ENCODE measurements at regions not wholly inside any gene's neighbourhood (a gene's known extent, or its start where the extent isn't known, plus 50 kb on each side); places are given as distances from the start of the nearest gene placed in this dataset.

DNA sequence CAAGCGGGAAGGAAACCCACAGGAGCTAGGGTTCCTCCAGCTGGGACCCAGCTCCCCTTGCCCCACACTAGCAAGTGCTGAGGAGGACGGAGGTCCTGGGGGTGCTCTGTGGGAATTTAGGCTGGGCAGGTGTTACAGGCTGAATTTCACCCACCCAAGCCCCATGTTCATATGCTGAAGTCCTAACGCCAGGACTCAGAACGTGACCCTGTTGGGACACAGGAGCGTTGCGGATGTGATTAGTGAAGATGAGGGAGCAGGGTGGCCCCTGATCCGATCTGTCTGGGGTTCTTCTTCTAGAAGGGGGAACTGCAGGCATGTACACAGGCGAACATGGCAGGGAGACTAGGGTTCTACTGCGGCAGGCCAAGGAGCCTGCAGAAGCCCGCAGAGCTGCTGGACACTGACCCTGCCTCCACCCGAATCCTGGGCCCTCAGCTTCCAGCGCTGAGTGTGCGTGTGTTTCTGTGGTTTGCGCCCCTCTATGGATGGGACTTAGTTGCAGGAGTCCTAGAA, 103.4 kb upstream of the FGF3 start:
- intact Hi-C loops (cut with micrococcal nuclease; ENCODE audit: unreplicated experiment) (no loop called here), in situ Hi-C loops (cut with HindIII; ENCODE audit: extremely low pct_ligation_motif_present, low pct_unique_long_range_greater_than_20kb) (no loop called here)
- ChIA-PET POLR2A (no interaction called here), CTCF (ENCODE audit: low intra/inter-chr PET ratio, low total read pairs) (no interaction called here)
- no peak overlapping the region for H3K27ac ChIP-seq (ENCODE audit: extremely low read length, insufficient read depth, low read length)
- BruUV-seq (replicated peaks) = no TSS peak
- no peak overlapping the region for H3K4me2 ChIP-seq (ENCODE audit: low read depth, low read length)
- H3K9me3 ChIP-seq (ENCODE audit: low read length) = no peaks in the 10 kb centered on the region
- H3K27me3 ChIP-seq (ENCODE audit: control insufficient read depth in 1 of 2, insufficient read depth in 2 of 2, low read length in 2 of 2) = peaks cover 7 to 48% of the 10 kb centered on the region in 2 experiments; a peak in 3 of 5 replicates
- H3K9ac ChIP-seq (ENCODE audit: insufficient read depth, low read depth, low read length) = no peak overlapping the region
- H3K79me2 ChIP-seq (ENCODE audit: insufficient read depth, low read length) = no peaks in the 10 kb centered on the region
- no peak for FAIRE-seq
- no peak for ATAC-seq
- TF ChIP-seq MEF2D (CRISPR knock-in tag; IDR thresholded peaks at IDR 0.05) (no peak), KDM5B (CRISPR knock-in tag; IDR thresholded peaks at IDR 0.05; ENCODE audit: borderline replicate concordance) (no peak)
- 0 out of 2 replicates have a peak, but pooled peaks cover 8% of the 10 kb centered on the region for H4K20me1 ChIP-seq (ENCODE audit: insufficient read depth, low read length)
- no peak overlapping the region for H3K4me3 ChIP-seq (replicated peaks in 1 of 3; ENCODE audit: insufficient read depth in 1 of 3, low read depth in 2 of 3, low read length in 3 of 3)
- WGBS (ENCODE audit: low lambda C conversion rate) = 67% methylated on average over 4 of the region's 14 CpGs
- no peak for DNase-seq (ENCODE audit: low spot score)
- no peaks in the 10 kb centered on the region for H3K4me1 ChIP-seq (ENCODE audit: insufficient read depth, low read length)
- H3K36me3 ChIP-seq (replicated peaks in 1 of 2; ENCODE audit: control insufficient read depth in 1 of 2, insufficient read depth in 2 of 2, low read length in 2 of 2) = no peaks in the 10 kb centered on the region
- no peak overlapping the region for H2AFZ ChIP-seq (ENCODE audit: low read length)

DNA sequence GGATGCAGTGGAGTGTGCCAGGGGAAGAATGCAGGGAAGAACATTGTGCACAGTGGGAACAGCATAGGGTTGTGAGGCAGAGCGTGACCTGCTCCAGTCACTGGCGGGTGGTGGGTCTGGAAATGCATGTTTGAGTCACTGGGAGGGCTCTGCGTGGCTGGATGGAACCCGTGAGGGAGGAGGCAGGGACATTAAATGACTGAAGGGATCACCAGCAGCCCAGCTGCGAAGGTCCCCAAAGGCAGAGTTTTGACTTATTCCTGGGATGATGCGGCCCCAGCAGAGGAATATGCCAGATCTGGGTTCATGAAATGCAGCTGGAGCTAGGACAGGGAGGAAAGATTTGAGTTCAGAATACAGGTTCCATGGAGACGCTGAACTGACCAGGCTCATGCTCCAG, 104.0 kb upstream of the FGF3 start:
- Histone ChIP-seq H3K9ac (ENCODE audit: insufficient read depth, low read depth, low read length) (no peak overlapping the region), H3K27ac (ENCODE audit: extremely low read length, insufficient read depth, low read length) (no peak overlapping the region), H3K4me3 (replicated peaks in 1 of 3; ENCODE audit: insufficient read depth in 1 of 3, low read depth in 2 of 3, low read length in 3 of 3) (no peak overlapping the region), H3K4me1 (ENCODE audit: insufficient read depth, low read length) (no peaks in the 10 kb centered on the region), H3K9me3 (ENCODE audit: low read length) (no peaks in the 10 kb centered on the region), H3K36me3 (replicated peaks in 1 of 2; ENCODE audit: control insufficient read depth in 1 of 2, insufficient read depth in 2 of 2, low read length in 2 of 2) (no peaks in the 10 kb centered on the region), H4K20me1 (ENCODE audit: insufficient read depth, low read length) (0 out of 2 replicates have a peak, but pooled peaks cover 8% of the 10 kb centered on the region), H2AFZ (ENCODE audit: low read length) (no peak overlapping the region), H3K27me3 (ENCODE audit: control insufficient read depth in 1 of 2, insufficient read depth in 2 of 2, low read length in 2 of 2) (peaks cover 7 to 44% of the 10 kb centered on the region in 2 experiments; a peak in 3 of 5 replicates), H3K4me2 (ENCODE audit: low read depth, low read length) (no peak overlapping the region), H3K79me2 (ENCODE audit: insufficient read depth, low read length) (no peaks in the 10 kb centered on the region)
- no TSS peak for BruUV-seq (replicated peaks)
- POLR2A ChIA-PET = no interaction called here
- intact Hi-C loops (cut with micrococcal nuclease; ENCODE audit: unreplicated experiment) = no loop called here
- CTCF ChIA-PET (ENCODE audit: low intra/inter-chr PET ratio, low total read pairs) = no interaction called here
- no peak for ATAC-seq
- FAIRE-seq = no peak
- 13% methylated on average over 7 of the region's 7 CpGs for WGBS (ENCODE audit: low lambda C conversion rate)
- in situ Hi-C loops (cut with HindIII; ENCODE audit: extremely low pct_ligation_motif_present, low pct_unique_long_range_greater_than_20kb) = no loop called here
- DNase-seq (ENCODE audit: low spot score) = no peak
- TF ChIP-seq JUND (CRISPR knock-in tag; IDR thresholded peaks at IDR 0.05) (no peak), ATF7-NPFF (CRISPR knock-in tag; IDR thresholded peaks at IDR 0.05; ENCODE audit: low read depth) (no peak)
- TF ChIP-seq, protein P1, sequence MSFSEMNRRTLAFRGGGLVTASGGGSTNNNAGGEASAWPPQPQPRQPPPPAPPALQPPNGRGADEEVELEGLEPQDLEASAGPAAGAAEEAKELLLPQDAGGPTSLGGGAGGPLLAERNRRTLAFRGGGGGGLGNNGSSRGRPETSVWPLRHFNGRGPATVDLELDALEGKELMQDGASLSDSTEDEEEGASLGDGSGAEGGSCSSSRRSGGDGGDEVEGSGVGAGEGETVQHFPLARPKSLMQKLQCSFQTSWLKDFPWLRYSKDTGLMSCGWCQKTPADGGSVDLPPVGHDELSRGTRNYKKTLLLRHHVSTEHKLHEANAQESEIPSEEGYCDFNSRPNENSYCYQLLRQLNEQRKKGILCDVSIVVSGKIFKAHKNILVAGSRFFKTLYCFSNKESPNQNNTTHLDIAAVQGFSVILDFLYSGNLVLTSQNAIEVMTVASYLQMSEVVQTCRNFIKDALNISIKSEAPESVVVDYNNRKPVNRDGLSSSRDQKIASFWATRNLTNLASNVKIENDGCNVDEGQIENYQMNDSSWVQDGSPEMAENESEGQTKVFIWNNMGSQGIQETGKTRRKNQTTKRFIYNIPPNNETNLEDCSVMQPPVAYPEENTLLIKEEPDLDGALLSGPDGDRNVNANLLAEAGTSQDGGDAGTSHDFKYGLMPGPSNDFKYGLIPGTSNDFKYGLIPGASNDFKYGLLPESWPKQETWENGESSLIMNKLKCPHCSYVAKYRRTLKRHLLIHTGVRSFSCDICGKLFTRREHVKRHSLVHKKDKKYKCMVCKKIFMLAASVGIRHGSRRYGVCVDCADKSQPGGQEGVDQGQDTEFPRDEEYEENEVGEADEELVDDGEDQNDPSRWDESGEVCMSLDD (CRISPR knock-in tag; IDR thresholded peaks at IDR 0.05; ENCODE audit: borderline replicate concordance) = no peak
- TF ChIP-seq, protein P2, sequence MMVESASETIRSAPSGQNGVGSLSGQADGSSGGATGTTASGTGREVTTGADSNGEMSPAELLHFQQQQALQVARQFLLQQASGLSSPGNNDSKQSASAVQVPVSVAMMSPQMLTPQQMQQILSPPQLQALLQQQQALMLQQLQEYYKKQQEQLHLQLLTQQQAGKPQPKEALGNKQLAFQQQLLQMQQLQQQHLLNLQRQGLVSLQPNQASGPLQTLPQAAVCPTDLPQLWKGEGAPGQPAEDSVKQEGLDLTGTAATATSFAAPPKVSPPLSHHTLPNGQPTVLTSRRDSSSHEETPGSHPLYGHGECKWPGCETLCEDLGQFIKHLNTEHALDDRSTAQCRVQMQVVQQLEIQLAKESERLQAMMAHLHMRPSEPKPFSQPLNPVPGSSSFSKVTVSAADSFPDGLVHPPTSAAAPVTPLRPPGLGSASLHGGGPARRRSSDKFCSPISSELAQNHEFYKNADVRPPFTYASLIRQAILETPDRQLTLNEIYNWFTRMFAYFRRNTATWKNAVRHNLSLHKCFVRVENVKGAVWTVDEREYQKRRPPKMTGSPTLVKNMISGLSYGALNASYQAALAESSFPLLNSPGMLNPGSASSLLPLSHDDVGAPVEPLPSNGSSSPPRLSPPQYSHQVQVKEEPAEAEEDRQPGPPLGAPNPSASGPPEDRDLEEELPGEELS (CRISPR knock-in tag; IDR thresholded peaks at IDR 0.05) = no peak
- TF ChIP-seq, protein P3, sequence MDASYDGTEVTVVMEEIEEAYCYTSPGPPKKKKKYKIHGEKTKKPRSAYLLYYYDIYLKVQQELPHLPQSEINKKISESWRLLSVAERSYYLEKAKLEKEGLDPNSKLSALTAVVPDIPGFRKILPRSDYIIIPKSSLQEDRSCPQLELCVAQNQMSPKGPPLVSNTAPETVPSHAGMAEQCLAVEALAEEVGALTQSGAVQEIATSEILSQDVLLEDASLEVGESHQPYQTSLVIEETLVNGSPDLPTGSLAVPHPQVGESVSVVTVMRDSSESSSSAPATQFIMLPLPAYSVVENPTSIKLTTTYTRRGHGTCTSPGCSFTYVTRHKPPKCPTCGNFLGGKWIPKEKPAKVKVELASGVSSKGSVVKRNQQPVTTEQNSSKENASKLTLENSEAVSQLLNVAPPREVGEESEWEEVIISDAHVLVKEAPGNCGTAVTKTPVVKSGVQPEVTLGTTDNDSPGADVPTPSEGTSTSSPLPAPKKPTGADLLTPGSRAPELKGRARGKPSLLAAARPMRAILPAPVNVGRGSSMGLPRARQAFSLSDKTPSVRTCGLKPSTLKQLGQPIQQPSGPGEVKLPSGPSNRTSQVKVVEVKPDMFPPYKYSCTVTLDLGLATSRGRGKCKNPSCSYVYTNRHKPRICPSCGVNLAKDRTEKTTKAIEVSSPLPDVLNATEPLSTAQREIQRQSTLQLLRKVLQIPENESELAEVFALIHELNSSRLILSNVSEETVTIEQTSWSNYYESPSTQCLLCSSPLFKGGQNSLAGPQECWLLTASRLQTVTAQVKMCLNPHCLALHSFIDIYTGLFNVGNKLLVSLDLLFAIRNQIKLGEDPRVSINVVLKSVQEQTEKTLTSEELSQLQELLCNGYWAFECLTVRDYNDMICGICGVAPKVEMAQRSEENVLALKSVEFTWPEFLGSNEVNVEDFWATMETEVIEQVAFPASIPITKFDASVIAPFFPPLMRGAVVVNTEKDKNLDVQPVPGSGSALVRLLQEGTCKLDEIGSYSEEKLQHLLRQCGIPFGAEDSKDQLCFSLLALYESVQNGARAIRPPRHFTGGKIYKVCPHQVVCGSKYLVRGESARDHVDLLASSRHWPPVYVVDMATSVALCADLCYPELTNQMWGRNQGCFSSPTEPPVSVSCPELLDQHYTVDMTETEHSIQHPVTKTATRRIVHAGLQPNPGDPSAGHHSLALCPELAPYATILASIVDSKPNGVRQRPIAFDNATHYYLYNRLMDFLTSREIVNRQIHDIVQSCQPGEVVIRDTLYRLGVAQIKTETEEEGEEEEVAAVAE (CRISPR knock-in tag; IDR thresholded peaks at IDR 0.05; ENCODE audit: borderline replicate concordance) = no peak

Data from HepG2 (cell line).